Epithelial cell of esophagus (primary cell): ENCODE measurements at regions not wholly inside any gene's neighbourhood (a gene's known extent, or its start where the extent isn't known, plus 50 kb on each side); places are given as distances from the start of the nearest gene placed in this dataset.
"Not testable (repeated sequence)": the region's sequence is repeated elsewhere in the genome, so short reads cannot be mapped to it uniquely, and the experiment has no call there.

Experiments
- DNase-seq: peaks from one replicate; pipeline ENCODE4 v3.0.0; 2010; ENCODE audit warnings: low read depth
- H3K4me3 ChIP-seq: 2 replicates; pipeline ENCODE4 v1.5.1; 2011; ENCODE audit warnings: mild to moderate bottlenecking, low read length, control low read depth
- TF ChIP-seq, protein P1 (sequence below): IDR thresholded peaks from 2 replicates; pipeline ENCODE4 v1.5.1; 2011; ENCODE audit warnings: low read depth, mild to moderate bottlenecking, low read length, control low read depth, inconsistent platforms; ENCODE audit not compliant: insufficient read depth; ENCODE audit errors: missing control alignments

DNA sequence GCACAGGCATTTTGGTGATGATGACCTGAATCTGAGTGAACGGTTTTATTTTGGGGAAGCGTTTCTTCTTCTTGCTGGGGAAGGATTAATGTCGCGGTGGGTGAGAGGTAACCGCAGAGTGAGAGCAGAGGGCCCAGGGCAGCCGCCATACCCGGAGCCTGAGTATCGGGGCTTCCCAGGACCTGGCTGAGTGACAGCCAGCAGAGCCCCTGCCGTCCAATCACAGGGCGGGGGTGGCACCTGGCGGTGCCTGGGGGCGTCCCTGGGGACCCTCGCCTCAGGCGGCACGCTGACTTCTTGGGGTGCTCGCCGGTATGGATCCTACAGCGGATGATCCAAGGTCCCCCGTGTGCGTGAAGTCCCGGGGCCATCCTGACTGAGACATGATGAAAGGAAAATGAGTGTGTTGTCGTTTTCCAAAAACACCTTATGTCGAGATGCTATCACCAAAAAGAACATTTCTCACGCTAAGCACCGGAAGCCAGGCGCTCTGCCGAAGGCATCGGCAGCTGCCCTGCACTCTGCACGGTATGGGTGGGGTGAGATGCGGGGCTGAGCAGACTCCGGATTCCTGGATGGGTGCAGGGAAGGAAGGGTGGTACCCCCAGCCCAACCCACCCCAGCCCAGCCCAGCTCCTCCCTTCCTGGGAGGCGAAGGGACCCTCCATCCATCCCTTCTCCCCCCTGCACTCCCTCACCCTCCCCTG lies 227.9 kb upstream of the SHH start:
- TF ChIP-seq, protein P1, sequence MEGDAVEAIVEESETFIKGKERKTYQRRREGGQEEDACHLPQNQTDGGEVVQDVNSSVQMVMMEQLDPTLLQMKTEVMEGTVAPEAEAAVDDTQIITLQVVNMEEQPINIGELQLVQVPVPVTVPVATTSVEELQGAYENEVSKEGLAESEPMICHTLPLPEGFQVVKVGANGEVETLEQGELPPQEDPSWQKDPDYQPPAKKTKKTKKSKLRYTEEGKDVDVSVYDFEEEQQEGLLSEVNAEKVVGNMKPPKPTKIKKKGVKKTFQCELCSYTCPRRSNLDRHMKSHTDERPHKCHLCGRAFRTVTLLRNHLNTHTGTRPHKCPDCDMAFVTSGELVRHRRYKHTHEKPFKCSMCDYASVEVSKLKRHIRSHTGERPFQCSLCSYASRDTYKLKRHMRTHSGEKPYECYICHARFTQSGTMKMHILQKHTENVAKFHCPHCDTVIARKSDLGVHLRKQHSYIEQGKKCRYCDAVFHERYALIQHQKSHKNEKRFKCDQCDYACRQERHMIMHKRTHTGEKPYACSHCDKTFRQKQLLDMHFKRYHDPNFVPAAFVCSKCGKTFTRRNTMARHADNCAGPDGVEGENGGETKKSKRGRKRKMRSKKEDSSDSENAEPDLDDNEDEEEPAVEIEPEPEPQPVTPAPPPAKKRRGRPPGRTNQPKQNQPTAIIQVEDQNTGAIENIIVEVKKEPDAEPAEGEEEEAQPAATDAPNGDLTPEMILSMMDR, result no peak
- no peak for DNase-seq
- no peak overlapping the region for H3K4me3 ChIP-seq

DNA sequence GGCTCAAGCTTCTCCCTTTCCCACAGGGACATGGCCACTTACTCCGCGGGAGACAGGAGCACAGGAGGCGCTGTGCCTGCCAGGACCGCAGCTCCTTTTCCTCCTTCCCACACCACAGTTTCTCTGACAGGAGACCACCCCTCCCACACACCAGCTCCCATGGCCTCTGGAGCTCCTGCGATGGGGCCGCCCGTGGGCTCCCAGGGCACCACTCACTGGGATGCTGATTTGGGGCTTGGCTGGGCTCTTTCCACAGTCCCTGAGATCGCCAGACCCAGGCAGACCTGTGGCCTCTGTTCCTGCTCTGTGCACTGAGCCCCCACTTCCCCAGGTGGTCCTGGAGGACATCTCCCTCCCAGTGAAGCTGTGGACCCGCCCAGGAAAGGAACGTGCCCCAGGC lies 226.9 kb upstream of the SHH start:
- no peak for DNase-seq
- H3K4me3 ChIP-seq, result no peak overlapping the region
- TF ChIP-seq, protein P1, result no peak

DNA sequence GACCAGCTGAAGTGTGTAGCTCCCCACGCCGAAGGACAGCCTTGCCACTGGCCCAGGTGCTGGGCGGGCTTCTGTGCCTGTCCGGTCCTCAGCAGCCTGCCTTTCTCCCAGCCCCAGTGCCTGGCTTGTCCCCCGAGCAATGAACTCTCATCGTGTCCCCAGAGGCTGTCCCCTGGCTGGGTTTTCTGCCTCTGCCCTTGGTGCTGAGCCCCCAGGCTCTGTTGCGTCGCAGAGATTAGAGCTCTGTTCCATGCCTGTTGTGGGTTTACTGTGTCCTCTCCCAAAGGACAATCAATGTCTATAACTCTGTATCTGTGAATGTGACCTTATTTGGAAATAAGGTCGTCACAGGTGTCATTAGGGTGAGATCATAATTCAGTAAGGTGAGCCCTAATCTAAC lies 226.1 kb upstream of the SHH start:
- H3K4me3 ChIP-seq, result no peak overlapping the region
- DNase-seq, result no peak
- TF ChIP-seq, protein P1, result no peak

DNA sequence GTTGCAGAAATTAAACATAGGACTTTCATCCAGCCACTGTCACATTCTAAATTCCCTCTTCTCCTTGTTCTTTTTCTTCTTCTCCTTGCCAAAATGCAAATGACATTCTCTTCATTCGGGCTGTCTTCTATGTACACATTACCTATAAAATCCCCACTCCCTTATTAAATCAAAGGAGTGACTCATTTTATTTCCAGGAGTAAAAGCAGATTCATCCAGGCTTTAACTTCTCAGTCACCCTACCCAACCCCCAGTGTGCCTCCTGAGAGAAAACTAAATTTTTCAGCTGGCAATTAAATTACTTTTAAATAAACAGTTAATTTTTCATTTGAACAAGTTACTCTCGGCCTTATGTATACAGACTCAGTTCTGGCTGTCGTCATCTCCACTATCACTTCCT lies 223.9 kb upstream of the SHH start:
- no peak overlapping the region for H3K4me3 ChIP-seq
- no peak for DNase-seq
- TF ChIP-seq, protein P1, result no peak

DNA sequence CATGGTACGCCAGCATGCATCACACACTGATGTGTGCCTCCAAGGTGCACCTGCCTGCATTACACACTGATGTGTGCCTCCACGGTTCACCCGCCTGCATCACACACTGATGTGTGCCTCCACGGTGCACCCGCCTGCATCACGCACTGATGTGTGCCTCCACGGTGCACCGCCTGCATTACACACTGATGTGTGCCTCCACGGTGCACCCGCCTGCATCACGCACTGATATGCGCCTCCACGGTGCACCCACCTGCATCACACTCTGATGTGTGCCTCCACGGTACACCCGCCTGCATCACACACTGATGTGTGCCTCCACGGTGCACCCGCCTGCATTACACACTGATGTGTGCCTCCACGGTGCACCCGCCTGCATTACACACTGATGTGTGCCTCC lies 223.1 kb upstream of the SHH start:
- DNase-seq, result not testable (repeated sequence)

DNA sequence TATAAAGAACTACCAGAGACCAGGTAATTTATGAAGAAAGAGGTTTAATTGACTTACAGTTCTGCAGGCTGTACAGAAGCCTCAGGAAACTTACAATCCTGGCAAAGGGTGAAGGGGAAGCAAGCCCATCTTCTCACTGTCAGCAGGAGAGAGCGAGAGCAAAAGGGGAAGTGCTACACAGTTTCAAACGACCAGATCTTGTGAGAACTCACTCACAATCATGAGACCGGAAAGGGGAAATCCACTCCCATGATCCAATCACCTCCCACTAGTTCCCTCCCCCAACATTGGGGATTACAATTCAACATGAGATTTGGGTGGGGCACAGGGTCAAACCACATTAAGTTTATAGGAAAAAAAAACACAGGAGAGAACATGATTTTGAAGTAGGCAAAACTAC lies 222.1 kb upstream of the SHH start:
- no peak for DNase-seq
- TF ChIP-seq, protein P1, result no peak
- H3K4me3 ChIP-seq, result no peak overlapping the region

More for the DNA sequence above, 223.1 kb upstream of the SHH start:
- H3K4me3 ChIP-seq, result not testable (repeated sequence)

DNA sequence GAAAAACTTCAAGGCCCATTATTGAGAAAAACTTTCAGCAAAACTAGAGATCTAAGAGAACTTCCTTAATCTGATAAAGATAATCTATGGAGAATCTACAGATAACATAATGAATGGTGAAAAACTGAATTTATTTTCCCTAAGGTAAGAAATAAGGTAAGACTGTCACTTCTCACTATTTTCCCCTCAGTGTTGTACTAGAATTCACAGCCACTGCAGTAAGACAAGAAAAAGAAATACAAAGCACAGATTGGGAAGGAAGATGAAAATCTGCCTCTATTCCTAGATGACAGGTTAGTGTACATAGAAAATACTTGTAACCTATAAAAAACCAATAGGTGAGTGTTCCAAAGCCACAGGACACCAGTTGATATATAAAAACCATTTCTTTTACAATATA lies 220.7 kb upstream of the SHH start:
- H3K4me3 ChIP-seq, result no peak overlapping the region
- TF ChIP-seq, protein P1, result no peak
- no peak for DNase-seq
